HCT116 (cell line): ENCODE measurements at regions not wholly inside any gene's neighbourhood (a gene's known extent, or its start where the extent isn't known, plus 50 kb on each side); places are given as distances from the start of the nearest gene placed in this dataset.

Source experiments
- CBX3 ChIP-seq: IDR thresholded peaks from 2 replicates; pipeline ENCODE4 v1.6.1; 2012; ENCODE audit warnings: low read depth
- EGR1 ChIP-seq: IDR thresholded peaks from 2 replicates; pipeline ENCODE4 v1.6.1; 2012; ENCODE audit warnings: low read depth
- EZH2phosphoT487 ChIP-seq: fragments of 200-600 bp; IDR thresholded peaks from 2 replicates; pipeline ENCODE4 v1.6.1; 2018; ENCODE audit warnings: antibody characterized with exemption, borderline replicate concordance
- POLR2A ChIP-seq: IDR thresholded peaks from 2 replicates; pipeline ENCODE4 v1.7.0; 2011; ENCODE audit warnings: borderline replicate concordance; ENCODE audit not compliant: insufficient read depth, insufficient read length; ENCODE audit errors: extremely low read depth
- YY1 ChIP-seq: IDR thresholded peaks from 2 replicates; pipeline ENCODE4 v1.6.1; 2011; ENCODE audit warnings: low read length, low read depth, moderate library complexity, mild to moderate bottlenecking; ENCODE audit not compliant: insufficient replicate concordance; ENCODE audit errors: extremely low read depth
- ZNF274 ChIP-seq: fragments of 200-500 bp; sonication (Bioruptor generic); IDR thresholded peaks from 2 replicates; pipeline ENCODE4 v1.6.1; 2014; ENCODE audit warnings: mild to moderate bottlenecking, low read depth, low read length, inconsistent platforms
- TF ChIP-seq, protein P1 (sequence below), 3 experiments: fragments of 200-600 bp in 1 of 3; sonication (generic) in 1 of 3; IDR thresholded peaks in 2 of 3; conservative IDR thresholded peaks in 1 of 3; 2 replicates each; pipeline ENCODE4 v1.5.1; 2012 to 2017; ENCODE audit warnings: low read depth in 2 of 3, low read length in 2 of 3, antibody characterized with exemption in 1 of 3, borderline replicate concordance in 1 of 3, control low read depth in 1 of 3, mild to moderate bottlenecking in 1 of 3, mixed read lengths in 1 of 3, mixed run types in 1 of 3, moderate library complexity in 1 of 3; ENCODE audit not compliant: insufficient read depth in 1 of 3
- TF ChIP-seq, protein P2 (sequence below): IDR thresholded peaks from 2 replicates; pipeline ENCODE4 v1.6.1; 2012

DNA sequence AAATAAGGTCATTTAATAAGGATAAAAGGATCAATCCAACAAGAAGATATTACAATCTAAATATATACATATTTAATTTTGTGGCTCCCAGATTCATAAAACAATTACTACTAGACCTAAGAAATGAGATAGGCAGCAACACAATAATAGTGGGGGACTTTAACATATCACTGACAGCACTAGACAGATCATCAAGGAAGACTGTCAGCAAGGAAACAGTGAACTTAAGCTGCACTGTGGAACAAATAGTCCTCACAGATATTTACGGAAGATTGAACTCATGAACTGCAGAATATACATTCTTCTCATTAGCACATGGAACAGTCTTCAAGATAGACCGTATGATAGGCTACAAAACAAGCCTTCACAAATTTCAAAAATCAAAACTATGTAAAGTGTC lies 56.1 kb upstream of the NAP1L2 start:
- no peak for TF ChIP-seq POLR2A
- no peak for TF ChIP-seq YY1
- TF ChIP-seq, protein P1, sequence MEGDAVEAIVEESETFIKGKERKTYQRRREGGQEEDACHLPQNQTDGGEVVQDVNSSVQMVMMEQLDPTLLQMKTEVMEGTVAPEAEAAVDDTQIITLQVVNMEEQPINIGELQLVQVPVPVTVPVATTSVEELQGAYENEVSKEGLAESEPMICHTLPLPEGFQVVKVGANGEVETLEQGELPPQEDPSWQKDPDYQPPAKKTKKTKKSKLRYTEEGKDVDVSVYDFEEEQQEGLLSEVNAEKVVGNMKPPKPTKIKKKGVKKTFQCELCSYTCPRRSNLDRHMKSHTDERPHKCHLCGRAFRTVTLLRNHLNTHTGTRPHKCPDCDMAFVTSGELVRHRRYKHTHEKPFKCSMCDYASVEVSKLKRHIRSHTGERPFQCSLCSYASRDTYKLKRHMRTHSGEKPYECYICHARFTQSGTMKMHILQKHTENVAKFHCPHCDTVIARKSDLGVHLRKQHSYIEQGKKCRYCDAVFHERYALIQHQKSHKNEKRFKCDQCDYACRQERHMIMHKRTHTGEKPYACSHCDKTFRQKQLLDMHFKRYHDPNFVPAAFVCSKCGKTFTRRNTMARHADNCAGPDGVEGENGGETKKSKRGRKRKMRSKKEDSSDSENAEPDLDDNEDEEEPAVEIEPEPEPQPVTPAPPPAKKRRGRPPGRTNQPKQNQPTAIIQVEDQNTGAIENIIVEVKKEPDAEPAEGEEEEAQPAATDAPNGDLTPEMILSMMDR (IDR thresholded peaks at IDR 0.05 in 2 of 3, conservative IDR thresholded peaks at IDR 0.05 in 1 of 3; ENCODE audit: borderline replicate concordance in 1 of 3, insufficient read depth in 1 of 3, low read depth in 2 of 3, low read length in 2 of 3) = no peak
- no peak for TF ChIP-seq CBX3
- TF ChIP-seq ZNF274 = no peak
- no peak for TF ChIP-seq EGR1
- TF ChIP-seq EZH2phosphoT487 = no peak
- TF ChIP-seq, protein P2, sequence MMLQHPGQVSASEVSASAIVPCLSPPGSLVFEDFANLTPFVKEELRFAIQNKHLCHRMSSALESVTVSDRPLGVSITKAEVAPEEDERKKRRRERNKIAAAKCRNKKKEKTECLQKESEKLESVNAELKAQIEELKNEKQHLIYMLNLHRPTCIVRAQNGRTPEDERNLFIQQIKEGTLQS = no peak
